GM12878 (cell line): ENCODE measurements at regions not wholly inside any gene's neighbourhood (a gene's known extent, or its start where the extent isn't known, plus 50 kb on each side); places are given as distances from the start of the nearest gene placed in this dataset.

Experiments used
- ATAC-seq: fragments of 200-7000 bp; cut with Tn5 transposase; 3 replicates; pipeline ENCODE4 v1.9.1; 2020; ENCODE audit warnings: mild to moderate bottlenecking, moderate library complexity
- BruUV-seq: library from RNA; stranded (reverse); fragments of 400-500 nt; replicated peaks from 2 replicates; lab custom pipeline; 2021; lab: Mats Ljungman, UMichigan
- CTCF ChIA-PET: fragments of 300-600 bp; sonication (Branson Sonifier 250); formaldehyde crosslinking; extraction: SDS; loops from one replicate; lab custom pipeline; 2021; ENCODE audit warnings: inconsistent platforms; lab: Yijun Ruan, JAX
- POLR2A ChIA-PET: fragments of 350-600 bp; formaldehyde crosslinking; extraction: SDS; loops from one replicate; lab custom pipeline; 2021; ENCODE audit warnings: inconsistent platforms; lab: Charles Lee
- RAD21 ChIA-PET: fragments of 300-600 bp; sonication (Branson Sonifier 250); formaldehyde crosslinking; loops from one replicate; lab custom pipeline; 2023; ENCODE audit warnings: antibody characterized with exemption; ENCODE audit not compliant: unreplicated experiment; lab: Charles Lee
- SMC1A ChIA-PET: fragments of 300-600 bp; sonication (Branson Sonifier 250); formaldehyde crosslinking; loops from one replicate; lab custom pipeline; 2023; ENCODE audit not compliant: unreplicated experiment, uncharacterized antibody; lab: Charles Lee
- DNase-seq: peaks from one replicate; pipeline ENCODE4 v3.0.0-alpha.2; 2011; ENCODE audit warnings: low read depth, low spot score
- FAIRE-seq: peaks from 3 replicates; lab custom pipeline; 2011; peaks lifted over from hg19 to GRCh38; lab: Jason Lieb, UNC
- H2AFZ ChIP-seq: 2 replicates; pipeline ENCODE4 v1.6.0; 2011; ENCODE audit warnings: low read depth, low read length, control low read depth; ENCODE audit not compliant: control insufficient read depth
- H3K27ac ChIP-seq: 2 replicates; pipeline ENCODE4 v1.5.1; 2011; ENCODE audit warnings: control low read depth; ENCODE audit not compliant: control insufficient read depth, insufficient read depth
- H3K27me3 ChIP-seq, 2 experiments: replicated peaks in 1 of 2; 2 replicates each; pipeline versions ENCODE4 v1.6.0 to v1.6.1; 2011; ENCODE audit warnings: low read length in 1 of 2; ENCODE audit not compliant: control insufficient read depth in 2 of 2, insufficient read depth in 2 of 2
- H3K36me3 ChIP-seq, 2 experiments: 2 replicates each; pipeline ENCODE4 v1.5.1; 2011; ENCODE audit warnings: low read length in 1 of 2; ENCODE audit not compliant: control insufficient read depth in 2 of 2, insufficient read depth in 2 of 2
- H3K4me1 ChIP-seq: 2 replicates; pipeline ENCODE4 v1.6.1; 2011; ENCODE audit warnings: mild to moderate bottlenecking, low read length, moderate library complexity, mixed read lengths; ENCODE audit not compliant: control insufficient read depth, insufficient read depth
- H3K4me2 ChIP-seq: 2 replicates; pipeline ENCODE4 v1.6.0; 2011; ENCODE audit warnings: control low read depth; ENCODE audit not compliant: control insufficient read depth, insufficient read depth
- H3K4me3 ChIP-seq: fragments of 200-600 bp; sonication (generic); 2 replicates; pipeline ENCODE4 v1.5.1; 2016
- H3K79me2 ChIP-seq: 2 replicates; pipeline ENCODE4 v1.6.0; 2011; ENCODE audit warnings: low read length; ENCODE audit not compliant: control insufficient read depth, insufficient read depth
- H3K9ac ChIP-seq: 2 replicates; pipeline ENCODE4 v1.8.0; 2011; ENCODE audit warnings: low read length, control low read depth, mixed read lengths; ENCODE audit not compliant: control insufficient read depth, insufficient read depth
- H3K9me3 ChIP-seq: replicated peaks from 3 replicates; pipeline ENCODE4 v1.5.1; 2011; ENCODE audit warnings: mild to moderate bottlenecking, low read length; ENCODE audit not compliant: control insufficient read depth, insufficient read depth
- H4K20me1 ChIP-seq: 2 replicates; pipeline ENCODE4 v1.6.0; 2011; ENCODE audit not compliant: control insufficient read depth, insufficient read depth
- DPF2 ChIP-seq: fragments of 450-650 bp; IDR thresholded peaks from 2 replicates; pipeline ENCODE4 v1.6.1; 2017; ENCODE audit warnings: mild to moderate bottlenecking
- ETV6 ChIP-seq, 2 experiments: fragments of 450-650 bp in 1 of 2; IDR thresholded peaks in 1 of 2; conservative IDR thresholded peaks in 1 of 2; 2 replicates each; pipeline ENCODE4 v1.6.1; 2014; ENCODE audit warnings: antibody characterized with exemption in 1 of 2, borderline replicate concordance in 1 of 2, low read depth in 1 of 2, mild to moderate bottlenecking in 1 of 2, moderate library complexity in 1 of 2
- HDAC2 ChIP-seq: fragments of 200-600 bp; sonication (generic); IDR thresholded peaks from 2 replicates; pipeline ENCODE4 v1.6.1; 2017
- KLF5 ChIP-seq: fragments of 450-650 bp; IDR thresholded peaks from 2 replicates; pipeline ENCODE4 v1.6.1; 2014; ENCODE audit warnings: mild to moderate bottlenecking; ENCODE audit not compliant: partially characterized antibody
- MTA2 ChIP-seq: fragments of 450-650 bp; IDR thresholded peaks from 2 replicates; pipeline ENCODE4 v1.6.1; 2016; ENCODE audit warnings: low read depth, mild to moderate bottlenecking, moderate library complexity
- STAT3 ChIP-seq: IDR thresholded peaks from 2 replicates; pipeline ENCODE4 v1.6.1; 2011; ENCODE audit warnings: low read depth, low read length, improper control_type of control experiment
- SUPT20H ChIP-seq: IDR thresholded peaks from 2 replicates; pipeline ENCODE4 v1.6.1; 2011; ENCODE audit warnings: low read depth, mild to moderate bottlenecking, low read length, moderate library complexity, borderline replicate concordance; ENCODE audit not compliant: control insufficient read depth
- ZNF622 ChIP-seq: fragments of 450-650 bp; IDR thresholded peaks from 2 replicates; pipeline ENCODE4 v1.6.1; 2017; ENCODE audit warnings: mild to moderate bottlenecking, inconsistent platforms
- in situ Hi-C: fragments of 300-500 bp; cut with MboI; formaldehyde crosslinking; loops from 9 replicates; pipeline ENCODE4 v1.14.3; 2018; ENCODE audit warnings: mixed read lengths
- intact Hi-C: fragments of 100-400 bp; cut with micrococcal nuclease; formaldehyde crosslinking; loops from one replicate; pipeline ENCODE4 v1.14.2; 2022; ENCODE audit not compliant: unreplicated experiment
- TF ChIP-seq, protein P1 (sequence below): fragments of 450-650 bp; IDR thresholded peaks from 2 replicates; pipeline ENCODE4 v1.6.1; 2017; ENCODE audit warnings: mild to moderate bottlenecking
- TF ChIP-seq, protein P2 (sequence below): fragments of 450-650 bp; IDR thresholded peaks from 2 replicates; pipeline ENCODE4 v1.6.1; 2017; ENCODE audit warnings: low read depth, mild to moderate bottlenecking, moderate library complexity
- TF ChIP-seq, protein P3 (sequence below), 3 experiments: IDR thresholded peaks in 2 of 3; conservative IDR thresholded peaks in 1 of 3; 2 replicates each; pipeline ENCODE4 v1.5.1; 2011; ENCODE audit warnings: low read depth in 3 of 3, low read length in 3 of 3, mild to moderate bottlenecking in 3 of 3, control low read depth in 2 of 3, moderate library complexity in 2 of 3, inconsistent platforms in 1 of 3, mixed read lengths in 1 of 3; ENCODE audit not compliant: control insufficient read depth in 2 of 3, insufficient read depth in 1 of 3; ENCODE audit errors: extremely low read depth in 1 of 3
- TF ChIP-seq, protein P4 (sequence below): fragments of 450-650 bp; IDR thresholded peaks from 2 replicates; pipeline ENCODE4 v1.6.1; 2017; ENCODE audit warnings: mild to moderate bottlenecking, low read depth, inconsistent platforms; ENCODE audit not compliant: poor library complexity, severe bottlenecking
- TF ChIP-seq, protein P5 (sequence below): fragments of 450-650 bp; IDR thresholded peaks from 2 replicates; pipeline ENCODE4 v1.6.1; 2017; ENCODE audit warnings: antibody characterized with exemption, mild to moderate bottlenecking, moderate library complexity

DNA sequence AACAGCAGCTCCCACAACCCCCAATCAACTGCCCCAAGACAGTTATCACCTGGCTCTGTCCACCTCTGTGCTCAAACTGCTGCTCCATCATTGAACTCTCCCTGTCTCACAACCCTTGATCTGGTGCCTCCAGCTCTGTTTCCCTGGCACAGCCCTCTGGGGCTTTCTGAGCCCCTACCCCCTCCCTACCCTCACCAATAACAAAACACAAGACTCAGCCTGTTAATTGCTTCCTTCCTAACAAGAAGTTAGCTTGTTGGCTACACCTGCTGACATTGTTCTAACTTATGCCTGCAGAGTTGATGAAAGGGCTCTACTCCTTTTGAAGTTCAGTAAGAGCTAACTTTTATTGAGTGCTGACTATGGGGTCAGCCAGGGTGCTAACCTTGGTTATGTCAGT lies 99.4 kb upstream of the FNDC3A start:
- Histone ChIP-seq H3K9me3 (no peaks in the 10 kb centered on the region), H3K27me3 (peaks cover 3% of the 10 kb centered on the region in 2 experiments; a peak in 1 of 4 replicates), H3K27ac (no peak overlapping the region), H3K9ac (no peak overlapping the region), H3K36me3 (no peaks in the 10 kb centered on the region), H2AFZ (no peak overlapping the region), H3K79me2 (no peaks in the 10 kb centered on the region), H3K4me3 (no peak overlapping the region), H3K4me1 (no peaks in the 10 kb centered on the region), H4K20me1 (no peaks in the 10 kb centered on the region), H3K4me2 (no peak overlapping the region)
- in situ Hi-C loops = no loop called here
- SMC1A ChIA-PET = no interaction called here
- CTCF ChIA-PET = no interaction called here
- FAIRE-seq (no peak), DNase-seq (no peak), ATAC-seq (no peak)
- RAD21 ChIA-PET = no interaction called here
- POLR2A ChIA-PET = no interaction called here
- intact Hi-C loops = no loop called here
- BruUV-seq = no TSS peak
- TF ChIP-seq, protein P1, sequence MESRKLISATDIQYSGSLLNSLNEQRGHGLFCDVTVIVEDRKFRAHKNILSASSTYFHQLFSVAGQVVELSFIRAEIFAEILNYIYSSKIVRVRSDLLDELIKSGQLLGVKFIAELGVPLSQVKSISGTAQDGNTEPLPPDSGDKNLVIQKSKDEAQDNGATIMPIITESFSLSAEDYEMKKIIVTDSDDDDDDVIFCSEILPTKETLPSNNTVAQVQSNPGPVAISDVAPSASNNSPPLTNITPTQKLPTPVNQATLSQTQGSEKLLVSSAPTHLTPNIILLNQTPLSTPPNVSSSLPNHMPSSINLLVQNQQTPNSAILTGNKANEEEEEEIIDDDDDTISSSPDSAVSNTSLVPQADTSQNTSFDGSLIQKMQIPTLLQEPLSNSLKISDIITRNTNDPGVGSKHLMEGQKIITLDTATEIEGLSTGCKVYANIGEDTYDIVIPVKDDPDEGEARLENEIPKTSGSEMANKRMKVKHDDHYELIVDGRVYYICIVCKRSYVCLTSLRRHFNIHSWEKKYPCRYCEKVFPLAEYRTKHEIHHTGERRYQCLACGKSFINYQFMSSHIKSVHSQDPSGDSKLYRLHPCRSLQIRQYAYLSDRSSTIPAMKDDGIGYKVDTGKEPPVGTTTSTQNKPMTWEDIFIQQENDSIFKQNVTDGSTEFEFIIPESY = no peak
- TF ChIP-seq MTA2 = no peak
- TF ChIP-seq DPF2 = no peak
- no peak for TF ChIP-seq KLF5
- TF ChIP-seq ZNF622 = no peak
- TF ChIP-seq, protein P2, sequence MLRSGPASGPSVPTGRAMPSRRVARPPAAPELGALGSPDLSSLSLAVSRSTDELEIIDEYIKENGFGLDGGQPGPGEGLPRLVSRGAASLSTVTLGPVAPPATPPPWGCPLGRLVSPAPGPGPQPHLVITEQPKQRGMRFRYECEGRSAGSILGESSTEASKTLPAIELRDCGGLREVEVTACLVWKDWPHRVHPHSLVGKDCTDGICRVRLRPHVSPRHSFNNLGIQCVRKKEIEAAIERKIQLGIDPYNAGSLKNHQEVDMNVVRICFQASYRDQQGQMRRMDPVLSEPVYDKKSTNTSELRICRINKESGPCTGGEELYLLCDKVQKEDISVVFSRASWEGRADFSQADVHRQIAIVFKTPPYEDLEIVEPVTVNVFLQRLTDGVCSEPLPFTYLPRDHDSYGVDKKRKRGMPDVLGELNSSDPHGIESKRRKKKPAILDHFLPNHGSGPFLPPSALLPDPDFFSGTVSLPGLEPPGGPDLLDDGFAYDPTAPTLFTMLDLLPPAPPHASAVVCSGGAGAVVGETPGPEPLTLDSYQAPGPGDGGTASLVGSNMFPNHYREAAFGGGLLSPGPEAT = no peak
- TF ChIP-seq, protein P3, sequence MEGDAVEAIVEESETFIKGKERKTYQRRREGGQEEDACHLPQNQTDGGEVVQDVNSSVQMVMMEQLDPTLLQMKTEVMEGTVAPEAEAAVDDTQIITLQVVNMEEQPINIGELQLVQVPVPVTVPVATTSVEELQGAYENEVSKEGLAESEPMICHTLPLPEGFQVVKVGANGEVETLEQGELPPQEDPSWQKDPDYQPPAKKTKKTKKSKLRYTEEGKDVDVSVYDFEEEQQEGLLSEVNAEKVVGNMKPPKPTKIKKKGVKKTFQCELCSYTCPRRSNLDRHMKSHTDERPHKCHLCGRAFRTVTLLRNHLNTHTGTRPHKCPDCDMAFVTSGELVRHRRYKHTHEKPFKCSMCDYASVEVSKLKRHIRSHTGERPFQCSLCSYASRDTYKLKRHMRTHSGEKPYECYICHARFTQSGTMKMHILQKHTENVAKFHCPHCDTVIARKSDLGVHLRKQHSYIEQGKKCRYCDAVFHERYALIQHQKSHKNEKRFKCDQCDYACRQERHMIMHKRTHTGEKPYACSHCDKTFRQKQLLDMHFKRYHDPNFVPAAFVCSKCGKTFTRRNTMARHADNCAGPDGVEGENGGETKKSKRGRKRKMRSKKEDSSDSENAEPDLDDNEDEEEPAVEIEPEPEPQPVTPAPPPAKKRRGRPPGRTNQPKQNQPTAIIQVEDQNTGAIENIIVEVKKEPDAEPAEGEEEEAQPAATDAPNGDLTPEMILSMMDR (IDR thresholded peaks at IDR 0.05 in 2 of 3, conservative IDR thresholded peaks at IDR 0.05 in 1 of 3; ENCODE audit: control insufficient read depth in 2 of 3, extremely low read depth in 1 of 3, insufficient read depth in 1 of 3, low read depth in 3 of 3, low read length in 3 of 3) = no peak
- no peak for TF ChIP-seq ETV6 (conservative IDR thresholded peaks at IDR 0.05 in 1 of 2, IDR thresholded peaks at IDR 0.05 in 1 of 2; ENCODE audit: borderline replicate concordance in 1 of 2, low read depth in 1 of 2)
- no peak for TF ChIP-seq STAT3
- TF ChIP-seq SUPT20H = no peak
- no peak for TF ChIP-seq HDAC2
- TF ChIP-seq, protein P4, sequence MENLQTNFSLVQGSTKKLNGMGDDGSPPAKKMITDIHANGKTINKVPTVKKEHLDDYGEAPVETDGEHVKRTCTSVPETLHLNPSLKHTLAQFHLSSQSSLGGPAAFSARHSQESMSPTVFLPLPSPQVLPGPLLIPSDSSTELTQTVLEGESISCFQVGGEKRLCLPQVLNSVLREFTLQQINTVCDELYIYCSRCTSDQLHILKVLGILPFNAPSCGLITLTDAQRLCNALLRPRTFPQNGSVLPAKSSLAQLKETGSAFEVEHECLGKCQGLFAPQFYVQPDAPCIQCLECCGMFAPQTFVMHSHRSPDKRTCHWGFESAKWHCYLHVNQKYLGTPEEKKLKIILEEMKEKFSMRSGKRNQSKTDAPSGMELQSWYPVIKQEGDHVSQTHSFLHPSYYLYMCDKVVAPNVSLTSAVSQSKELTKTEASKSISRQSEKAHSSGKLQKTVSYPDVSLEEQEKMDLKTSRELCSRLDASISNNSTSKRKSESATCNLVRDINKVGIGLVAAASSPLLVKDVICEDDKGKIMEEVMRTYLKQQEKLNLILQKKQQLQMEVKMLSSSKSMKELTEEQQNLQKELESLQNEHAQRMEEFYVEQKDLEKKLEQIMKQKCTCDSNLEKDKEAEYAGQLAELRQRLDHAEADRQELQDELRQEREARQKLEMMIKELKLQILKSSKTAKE = no peak
- TF ChIP-seq, protein P5, sequence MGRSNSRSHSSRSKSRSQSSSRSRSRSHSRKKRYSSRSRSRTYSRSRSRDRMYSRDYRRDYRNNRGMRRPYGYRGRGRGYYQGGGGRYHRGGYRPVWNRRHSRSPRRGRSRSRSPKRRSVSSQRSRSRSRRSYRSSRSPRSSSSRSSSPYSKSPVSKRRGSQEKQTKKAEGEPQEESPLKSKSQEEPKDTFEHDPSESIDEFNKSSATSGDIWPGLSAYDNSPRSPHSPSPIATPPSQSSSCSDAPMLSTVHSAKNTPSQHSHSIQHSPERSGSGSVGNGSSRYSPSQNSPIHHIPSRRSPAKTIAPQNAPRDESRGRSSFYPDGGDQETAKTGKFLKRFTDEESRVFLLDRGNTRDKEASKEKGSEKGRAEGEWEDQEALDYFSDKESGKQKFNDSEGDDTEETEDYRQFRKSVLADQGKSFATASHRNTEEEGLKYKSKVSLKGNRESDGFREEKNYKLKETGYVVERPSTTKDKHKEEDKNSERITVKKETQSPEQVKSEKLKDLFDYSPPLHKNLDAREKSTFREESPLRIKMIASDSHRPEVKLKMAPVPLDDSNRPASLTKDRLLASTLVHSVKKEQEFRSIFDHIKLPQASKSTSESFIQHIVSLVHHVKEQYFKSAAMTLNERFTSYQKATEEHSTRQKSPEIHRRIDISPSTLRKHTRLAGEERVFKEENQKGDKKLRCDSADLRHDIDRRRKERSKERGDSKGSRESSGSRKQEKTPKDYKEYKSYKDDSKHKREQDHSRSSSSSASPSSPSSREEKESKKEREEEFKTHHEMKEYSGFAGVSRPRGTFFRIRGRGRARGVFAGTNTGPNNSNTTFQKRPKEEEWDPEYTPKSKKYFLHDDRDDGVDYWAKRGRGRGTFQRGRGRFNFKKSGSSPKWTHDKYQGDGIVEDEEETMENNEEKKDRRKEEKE = no peak
